OCI-LY3 (cell line): ENCODE measurements at regions not wholly inside any gene's neighbourhood (a gene's known extent, or its start where the extent isn't known, plus 50 kb on each side); places are given as distances from the start of the nearest gene placed in this dataset.
"Not testable (repeated sequence)": the region's sequence is repeated elsewhere in the genome, so short reads cannot be mapped to it uniquely, and the experiment has no call there.

Experiments
- EZH2phosphoT487 ChIP-seq: fragments of 200-600 bp; shearing (Covaris generic); IDR thresholded peaks from 2 replicates; pipeline ENCODE4 v1.6.1; 2018; ENCODE audit warnings: antibody characterized with exemption, mixed run types, low read depth
- TF ChIP-seq, protein P1 (sequence below): fragments of 200-600, 300-600 bp; sonication (generic); IDR thresholded peaks from 2 replicates; pipeline ENCODE4 v1.5.1; 2014; ENCODE audit warnings: antibody characterized with exemption, low read length, low read depth

DNA sequence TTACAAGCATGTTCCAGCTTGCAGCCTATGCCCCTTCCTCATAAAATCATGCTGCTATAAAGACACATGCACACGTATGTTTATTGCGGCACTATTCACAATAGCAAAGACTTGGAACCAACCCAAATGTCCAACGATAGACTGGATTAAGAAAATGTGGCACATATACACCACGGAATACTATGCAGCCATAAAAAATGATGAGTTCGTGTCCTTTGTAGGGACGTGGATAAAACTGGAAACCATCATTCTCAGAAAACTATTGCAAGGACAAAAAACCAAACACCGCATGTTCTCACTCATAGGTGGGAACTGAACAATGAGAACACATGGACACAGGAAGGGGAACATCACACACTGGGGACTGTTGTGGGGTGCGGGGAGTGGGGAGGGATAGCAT lies 75.3 kb upstream of the ZNF746 start:
- TF ChIP-seq, protein P1, sequence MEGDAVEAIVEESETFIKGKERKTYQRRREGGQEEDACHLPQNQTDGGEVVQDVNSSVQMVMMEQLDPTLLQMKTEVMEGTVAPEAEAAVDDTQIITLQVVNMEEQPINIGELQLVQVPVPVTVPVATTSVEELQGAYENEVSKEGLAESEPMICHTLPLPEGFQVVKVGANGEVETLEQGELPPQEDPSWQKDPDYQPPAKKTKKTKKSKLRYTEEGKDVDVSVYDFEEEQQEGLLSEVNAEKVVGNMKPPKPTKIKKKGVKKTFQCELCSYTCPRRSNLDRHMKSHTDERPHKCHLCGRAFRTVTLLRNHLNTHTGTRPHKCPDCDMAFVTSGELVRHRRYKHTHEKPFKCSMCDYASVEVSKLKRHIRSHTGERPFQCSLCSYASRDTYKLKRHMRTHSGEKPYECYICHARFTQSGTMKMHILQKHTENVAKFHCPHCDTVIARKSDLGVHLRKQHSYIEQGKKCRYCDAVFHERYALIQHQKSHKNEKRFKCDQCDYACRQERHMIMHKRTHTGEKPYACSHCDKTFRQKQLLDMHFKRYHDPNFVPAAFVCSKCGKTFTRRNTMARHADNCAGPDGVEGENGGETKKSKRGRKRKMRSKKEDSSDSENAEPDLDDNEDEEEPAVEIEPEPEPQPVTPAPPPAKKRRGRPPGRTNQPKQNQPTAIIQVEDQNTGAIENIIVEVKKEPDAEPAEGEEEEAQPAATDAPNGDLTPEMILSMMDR = not testable (repeated sequence)
- not testable (repeated sequence) for TF ChIP-seq EZH2phosphoT487
